ENCODE measurements at regions not wholly inside any gene's neighbourhood (a gene's known extent, or its start where the extent isn't known, plus 50 kb on each side); places are given as distances from the start of the nearest gene placed in this dataset.
"Not testable (repeated sequence)": the region's sequence is repeated elsewhere in the genome, so short reads cannot be mapped to it uniquely, and the experiment has no call there.

DNA sequence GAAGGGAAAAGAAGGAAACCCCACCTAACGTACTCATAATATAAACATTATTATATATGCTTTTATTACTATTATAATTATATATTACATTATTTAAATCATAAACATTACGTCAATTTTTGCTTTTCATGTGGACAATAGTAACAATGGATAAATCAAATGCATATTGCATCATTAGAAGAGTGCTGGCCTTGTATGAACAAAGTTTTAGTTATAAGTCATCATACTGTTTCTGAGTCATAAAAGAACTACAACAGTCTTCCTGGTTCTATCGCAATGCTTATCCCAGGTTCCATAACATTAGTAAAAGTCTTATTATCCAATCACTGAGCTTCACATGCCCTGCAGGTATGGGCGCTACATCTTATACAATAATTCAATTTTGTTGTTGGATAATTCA is 154.8 kb downstream of the SPATA31A6 start:
- ATAC-seq; H3K36me3 Mint-ChIP-seq (ENCODE audit: low read depth); H3K4me1 Mint-ChIP-seq (ENCODE audit: low read depth); H3K4me3 Mint-ChIP-seq; H3K27ac Mint-ChIP-seq; POLR2A ChIA-PET; H3K27me3 Mint-ChIP-seq (ENCODE audit: low read depth); DNase-seq; H3K9me3 Mint-ChIP-seq (ENCODE audit: insufficient read depth); CTCF ChIA-PET: not testable (repeated sequence)

DNA sequence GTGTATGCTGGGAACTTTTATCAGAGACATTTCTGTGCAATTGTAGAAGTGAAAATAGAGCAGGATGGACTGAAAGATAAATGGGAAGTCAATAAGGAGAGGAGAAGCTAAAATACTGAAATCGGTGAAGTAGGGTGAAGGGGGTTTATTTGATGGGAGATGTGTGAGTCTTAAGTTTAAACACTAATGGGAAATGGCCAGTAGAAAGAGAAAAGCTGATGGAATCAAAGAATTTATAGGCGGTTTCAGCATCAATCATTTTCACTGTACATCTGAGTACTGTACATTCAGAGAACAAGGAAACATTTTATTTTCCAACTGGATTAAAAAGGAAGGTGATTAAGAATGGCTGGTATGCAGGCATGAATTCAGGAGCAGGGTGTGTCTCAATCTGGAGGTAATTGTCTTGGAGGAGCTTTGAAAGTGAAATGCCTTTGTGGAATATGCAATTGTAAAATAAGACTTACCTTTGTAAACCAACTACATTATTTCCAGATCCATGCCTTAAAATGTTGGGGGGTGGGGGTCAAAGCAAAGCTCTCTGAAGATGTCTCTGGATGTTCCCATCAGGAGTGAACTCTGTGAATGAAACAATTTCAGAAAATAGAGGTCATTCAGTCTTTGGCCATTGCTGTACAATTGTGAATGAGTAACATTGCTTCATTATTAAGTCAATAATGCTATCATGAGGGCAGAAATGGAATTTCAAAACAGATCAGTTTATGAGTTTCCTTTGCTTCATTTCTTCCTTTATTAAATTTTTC is 156.4 kb downstream of the SPATA31A6 start:
- POLR2A ChIA-PET; H3K4me1 Mint-ChIP-seq (ENCODE audit: low read depth); H3K27ac Mint-ChIP-seq; H3K36me3 Mint-ChIP-seq (ENCODE audit: low read depth); H3K4me3 Mint-ChIP-seq; CTCF ChIA-PET; DNase-seq; H3K27me3 Mint-ChIP-seq (ENCODE audit: low read depth); H3K9me3 Mint-ChIP-seq (ENCODE audit: insufficient read depth); ATAC-seq: not testable (repeated sequence)

DNA sequence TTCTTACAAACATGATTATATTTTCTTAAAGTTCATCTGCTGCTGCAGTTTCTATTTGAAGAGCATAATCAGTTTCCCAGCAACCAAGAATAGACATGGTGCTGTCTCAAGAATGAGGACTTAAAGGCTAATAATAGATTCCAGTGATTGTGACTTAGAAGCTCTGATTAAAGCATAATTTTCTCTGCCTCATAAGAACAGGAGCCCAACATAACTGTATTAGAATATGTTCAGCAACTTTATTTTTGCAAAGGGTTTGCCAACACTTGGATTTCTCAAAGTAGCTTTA is 156.9 kb downstream of the SPATA31A6 start:
- H3K27ac Mint-ChIP-seq; H3K36me3 Mint-ChIP-seq (ENCODE audit: low read depth); H3K9me3 Mint-ChIP-seq (ENCODE audit: insufficient read depth); H3K27me3 Mint-ChIP-seq (ENCODE audit: low read depth); H3K4me1 Mint-ChIP-seq (ENCODE audit: low read depth); ATAC-seq; CTCF ChIA-PET; H3K4me3 Mint-ChIP-seq; POLR2A ChIA-PET; DNase-seq: not testable (repeated sequence)

DNA sequence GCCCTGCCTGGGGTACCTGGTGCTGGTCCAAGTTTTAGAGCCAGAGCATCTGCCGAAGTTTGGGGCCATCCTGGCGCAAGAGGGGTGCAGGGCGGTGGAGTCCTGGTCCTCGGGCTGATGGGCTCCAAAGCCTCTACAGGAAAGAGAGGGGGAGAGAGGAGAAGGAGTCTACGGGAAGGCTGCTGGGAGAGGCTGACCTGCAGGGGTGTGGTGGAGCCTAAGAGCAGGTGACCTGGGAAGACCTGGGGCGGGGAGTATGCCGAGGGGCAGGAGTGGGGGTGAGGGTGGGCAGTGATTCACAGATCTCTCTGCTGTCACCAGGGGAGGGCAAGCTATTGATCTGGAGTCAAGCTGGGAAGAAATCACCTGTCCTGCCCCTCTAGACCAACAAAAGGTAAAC is 158.4 kb downstream of the SPATA31A6 start:
- H3K27ac Mint-ChIP-seq; CTCF ChIA-PET; H3K36me3 Mint-ChIP-seq (ENCODE audit: low read depth); POLR2A ChIA-PET; H3K4me3 Mint-ChIP-seq; H3K9me3 Mint-ChIP-seq (ENCODE audit: insufficient read depth); H3K4me1 Mint-ChIP-seq (ENCODE audit: low read depth); H3K27me3 Mint-ChIP-seq (ENCODE audit: low read depth); DNase-seq; ATAC-seq: not testable (repeated sequence)

DNA sequence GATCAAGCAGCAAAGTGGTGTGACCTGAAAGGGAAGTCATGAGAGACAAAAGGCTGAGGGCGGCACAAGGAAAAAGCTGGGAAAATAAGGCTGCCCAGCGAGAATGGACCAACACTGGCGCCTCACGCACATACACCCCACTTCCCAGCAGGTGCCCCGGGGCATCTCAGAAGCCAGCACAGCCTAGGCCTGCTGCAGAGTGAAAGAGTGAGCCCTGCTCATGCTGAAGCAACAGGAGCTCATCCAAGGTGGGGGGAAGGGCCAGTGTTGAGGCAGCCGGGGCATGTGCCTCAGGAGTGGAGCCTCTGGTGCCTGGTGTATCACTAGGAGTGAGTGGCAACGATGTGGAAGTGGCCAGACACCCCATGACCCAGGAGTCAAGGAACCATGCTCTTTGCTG is 158.8 kb downstream of the SPATA31A6 start:
- H3K4me1 Mint-ChIP-seq (ENCODE audit: low read depth); POLR2A ChIA-PET; H3K9me3 Mint-ChIP-seq (ENCODE audit: insufficient read depth); CTCF ChIA-PET; H3K4me3 Mint-ChIP-seq; DNase-seq; H3K27ac Mint-ChIP-seq; H3K36me3 Mint-ChIP-seq (ENCODE audit: low read depth); ATAC-seq; H3K27me3 Mint-ChIP-seq (ENCODE audit: low read depth): not testable (repeated sequence)

DNA sequence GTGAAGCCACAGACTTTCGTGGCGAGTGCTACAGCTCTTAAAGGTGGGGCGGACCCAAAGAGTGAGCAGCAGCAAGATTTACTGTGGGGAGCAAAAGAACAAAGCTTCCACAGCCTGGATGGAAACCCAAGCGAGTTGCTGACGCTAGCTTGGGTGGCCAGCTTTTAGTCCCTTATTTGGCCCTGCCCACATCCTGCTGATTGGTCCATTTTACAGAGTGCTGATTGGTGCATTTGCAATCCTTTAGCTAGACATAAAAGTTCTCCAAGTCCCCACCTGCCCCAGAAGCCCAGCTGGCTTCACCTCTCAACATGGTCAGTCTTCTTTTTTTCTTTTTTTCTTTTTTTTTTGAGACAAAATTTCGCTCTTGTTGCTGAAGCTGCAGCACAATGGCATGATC is 161.0 kb downstream of the SPATA31A6 start:
- H3K4me3 Mint-ChIP-seq; H3K27me3 Mint-ChIP-seq (ENCODE audit: low read depth); POLR2A ChIA-PET; H3K9me3 Mint-ChIP-seq (ENCODE audit: insufficient read depth); H3K4me1 Mint-ChIP-seq (ENCODE audit: low read depth); ATAC-seq; H3K36me3 Mint-ChIP-seq (ENCODE audit: low read depth); CTCF ChIA-PET; DNase-seq; H3K27ac Mint-ChIP-seq: not testable (repeated sequence)

DNA sequence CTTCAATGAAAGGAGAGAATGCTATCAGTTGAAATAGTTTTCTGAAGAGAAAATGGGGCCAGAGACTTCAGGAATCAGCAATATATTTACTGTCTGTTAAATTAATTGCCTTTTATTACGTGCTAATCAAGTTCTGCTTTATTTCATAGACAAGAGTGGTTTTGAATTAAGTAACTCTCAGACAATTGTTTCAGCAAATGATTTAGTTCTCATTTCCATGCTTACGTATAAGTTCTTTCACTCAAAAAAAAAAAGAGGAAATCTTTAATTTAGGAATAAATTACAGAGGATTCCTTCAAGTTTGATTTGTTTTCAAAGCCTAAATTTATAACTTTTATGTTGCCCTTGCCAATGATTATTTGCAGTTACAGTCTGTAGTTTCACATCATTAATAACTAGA is 163.5 kb downstream of the SPATA31A6 start:
- CTCF ChIA-PET; ATAC-seq; H3K9me3 Mint-ChIP-seq (ENCODE audit: insufficient read depth); H3K4me1 Mint-ChIP-seq (ENCODE audit: low read depth); POLR2A ChIA-PET; H3K27ac Mint-ChIP-seq; H3K36me3 Mint-ChIP-seq (ENCODE audit: low read depth); H3K4me3 Mint-ChIP-seq; H3K27me3 Mint-ChIP-seq (ENCODE audit: low read depth); DNase-seq: not testable (repeated sequence)

DNA sequence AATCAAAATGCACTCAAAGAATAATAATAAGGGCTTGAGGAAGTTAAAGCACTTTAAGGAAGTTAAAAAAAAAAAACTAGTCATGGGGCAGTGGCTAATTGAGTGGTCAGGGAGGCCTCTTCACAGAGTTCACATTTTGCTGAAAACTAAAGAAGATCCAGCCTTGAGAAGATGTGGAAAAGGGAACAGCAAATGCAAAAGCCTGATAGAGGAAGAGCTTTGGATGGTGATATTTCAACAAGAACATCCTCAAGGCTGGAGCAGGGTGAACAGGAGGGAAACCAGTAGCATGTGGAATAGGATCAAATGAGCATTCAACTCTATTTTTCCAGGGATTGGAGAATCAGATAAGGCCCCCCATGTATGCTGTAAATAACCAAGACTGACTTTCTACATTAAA is 165.7 kb downstream of the SPATA31A6 start:
- DNase-seq; H3K27me3 Mint-ChIP-seq (ENCODE audit: low read depth); ATAC-seq; H3K4me3 Mint-ChIP-seq; H3K4me1 Mint-ChIP-seq (ENCODE audit: low read depth); H3K27ac Mint-ChIP-seq; H3K9me3 Mint-ChIP-seq (ENCODE audit: insufficient read depth); POLR2A ChIA-PET; H3K36me3 Mint-ChIP-seq (ENCODE audit: low read depth); CTCF ChIA-PET: not testable (repeated sequence)

DNA sequence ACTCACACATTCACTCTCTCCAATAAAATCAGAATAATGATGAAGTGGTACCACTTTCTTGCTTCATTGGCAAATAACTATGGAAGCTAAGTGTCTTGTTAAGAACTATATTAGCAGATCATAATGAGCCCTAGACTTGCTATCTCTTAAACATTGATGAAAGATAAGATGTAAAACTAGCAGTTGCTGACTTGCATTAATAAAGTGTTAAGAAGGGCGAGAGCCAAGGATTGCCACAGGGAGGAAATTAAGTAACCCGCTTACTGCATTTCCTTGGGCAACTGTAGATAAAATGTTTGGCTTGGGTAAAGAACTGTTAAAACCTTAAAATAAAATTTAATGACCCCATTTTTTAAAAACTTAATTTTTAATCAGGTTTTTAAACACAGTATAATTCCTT is 167.0 kb downstream of the SPATA31A6 start:
- H3K9me3 Mint-ChIP-seq (ENCODE audit: insufficient read depth); DNase-seq; CTCF ChIA-PET; ATAC-seq; H3K4me3 Mint-ChIP-seq; H3K27ac Mint-ChIP-seq; H3K36me3 Mint-ChIP-seq (ENCODE audit: low read depth); H3K27me3 Mint-ChIP-seq (ENCODE audit: low read depth); H3K4me1 Mint-ChIP-seq (ENCODE audit: low read depth); POLR2A ChIA-PET: not testable (repeated sequence)

DNA sequence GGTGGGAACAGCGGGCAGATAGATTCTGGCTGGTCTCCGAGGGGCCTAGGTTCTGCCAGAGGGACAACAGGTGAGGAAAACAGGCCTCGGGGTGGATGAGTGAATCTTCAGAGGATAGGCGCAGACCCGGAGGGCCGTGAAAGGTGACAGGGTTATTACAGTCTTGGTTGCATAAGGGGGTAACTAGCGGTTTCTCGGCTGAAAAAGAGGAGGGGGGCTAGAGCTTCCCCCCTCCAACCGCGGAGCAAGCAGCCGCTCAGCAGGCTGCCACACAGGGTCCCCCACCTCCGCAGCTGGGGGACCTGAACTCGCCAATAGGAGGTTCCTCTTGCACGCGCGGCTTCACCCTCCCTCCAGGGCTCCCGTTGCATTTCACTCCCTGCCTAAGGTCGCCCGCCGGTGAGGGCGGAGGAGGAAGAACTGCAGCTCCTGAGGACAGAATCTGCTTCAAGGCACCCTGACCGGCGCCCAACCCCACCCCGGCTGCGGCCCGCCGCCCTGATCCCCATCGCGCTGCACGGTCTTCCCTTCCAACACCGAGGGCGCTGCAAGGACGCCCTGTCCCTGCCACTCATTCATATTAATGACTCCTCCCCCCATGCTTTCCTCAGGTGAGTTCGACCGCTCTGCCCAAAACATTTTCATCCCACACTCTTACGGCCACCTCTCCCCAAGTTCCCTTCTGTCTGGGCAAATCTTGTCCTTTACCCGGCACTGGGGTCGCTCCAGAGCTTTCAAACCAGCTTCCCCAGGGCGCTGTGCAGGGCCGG is 174.3 kb downstream of the SPATA31A6 start:
- H3K4me3 Mint-ChIP-seq; H3K9me3 Mint-ChIP-seq (ENCODE audit: insufficient read depth); H3K36me3 Mint-ChIP-seq (ENCODE audit: low read depth); H3K4me1 Mint-ChIP-seq (ENCODE audit: low read depth); DNase-seq; H3K27me3 Mint-ChIP-seq (ENCODE audit: low read depth); POLR2A ChIA-PET; ATAC-seq; H3K27ac Mint-ChIP-seq; CTCF ChIA-PET: not testable (repeated sequence)

DNA sequence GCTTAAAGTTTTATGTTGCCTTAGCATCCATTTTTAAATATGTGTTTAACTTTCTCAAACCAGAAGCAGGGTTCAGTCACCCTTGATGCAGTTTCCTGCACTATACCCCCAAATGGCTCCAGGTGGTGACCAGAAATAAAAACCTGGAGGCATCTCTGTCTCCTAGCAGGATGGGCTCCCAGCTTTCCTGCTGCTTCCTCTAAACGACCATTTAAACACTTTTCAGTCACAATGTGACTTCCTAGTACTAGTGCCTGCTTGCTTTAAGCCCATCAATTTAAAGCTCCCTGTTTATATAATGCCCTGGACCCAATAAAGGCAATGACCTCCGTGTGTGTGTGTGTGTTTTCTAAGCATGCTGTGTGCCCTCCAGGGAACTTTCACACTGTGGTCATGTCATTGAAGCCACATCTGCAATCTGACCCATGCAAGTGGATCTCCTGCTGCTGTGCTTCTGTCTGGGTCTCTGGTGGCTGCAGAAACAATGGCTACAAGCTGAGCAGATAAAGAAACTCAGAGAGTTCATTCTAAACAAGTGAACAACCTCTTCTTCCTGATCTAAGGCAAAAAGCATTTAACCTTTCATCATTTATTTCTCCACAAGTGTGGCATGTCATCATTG is 175.3 kb downstream of the SPATA31A6 start:
- H3K4me1 Mint-ChIP-seq (ENCODE audit: low read depth); CTCF ChIA-PET; ATAC-seq; H3K27ac Mint-ChIP-seq; POLR2A ChIA-PET; H3K36me3 Mint-ChIP-seq (ENCODE audit: low read depth); H3K27me3 Mint-ChIP-seq (ENCODE audit: low read depth); H3K4me3 Mint-ChIP-seq; H3K9me3 Mint-ChIP-seq (ENCODE audit: insufficient read depth); DNase-seq: not testable (repeated sequence)

DNA sequence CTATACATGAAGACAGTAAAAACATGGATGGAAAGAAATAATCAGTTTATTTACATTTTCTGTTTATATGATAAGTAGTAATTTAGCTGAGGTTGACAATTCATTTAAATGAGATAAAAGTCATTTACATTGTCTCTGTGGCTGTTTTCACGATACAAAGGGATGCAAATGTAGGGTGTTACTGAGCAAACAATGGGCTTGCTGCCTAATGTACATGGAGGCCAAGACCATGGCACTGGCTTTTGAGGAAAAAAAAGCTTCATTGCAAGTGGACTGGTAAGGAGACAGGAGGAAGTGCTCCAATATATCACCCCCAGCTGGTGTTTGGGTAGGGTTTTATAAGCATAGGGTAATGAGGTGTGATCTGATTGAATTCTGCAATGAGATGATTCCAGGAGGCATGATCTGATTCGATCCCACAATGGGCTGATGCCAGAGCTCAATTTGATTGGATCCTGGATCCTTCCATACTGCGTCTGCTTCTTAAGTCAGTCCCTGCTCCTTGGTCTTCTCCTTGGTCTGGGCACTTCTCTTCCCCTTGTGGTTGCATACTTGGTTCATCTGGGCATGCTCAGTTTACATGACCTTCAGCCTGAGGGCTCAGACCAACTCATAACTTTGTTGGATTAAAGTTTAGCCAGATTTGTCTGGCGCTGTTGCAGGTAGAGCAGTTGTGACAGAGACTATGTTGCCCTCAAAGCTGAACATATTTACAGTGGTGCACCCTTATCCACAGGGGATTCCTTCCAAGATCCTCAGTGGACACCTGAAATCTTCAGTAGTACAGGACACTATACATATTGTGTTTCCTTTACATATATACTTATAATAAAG is 181.2 kb downstream of the SPATA31A6 start:
- H3K27ac Mint-ChIP-seq; H3K4me3 Mint-ChIP-seq; H3K4me1 Mint-ChIP-seq (ENCODE audit: low read depth); DNase-seq; H3K27me3 Mint-ChIP-seq (ENCODE audit: low read depth); ATAC-seq; CTCF ChIA-PET; H3K36me3 Mint-ChIP-seq (ENCODE audit: low read depth); POLR2A ChIA-PET; H3K9me3 Mint-ChIP-seq (ENCODE audit: insufficient read depth): not testable (repeated sequence)

Data from activated CD8-positive, alpha-beta T cell treated with anti-CD3 and anti-CD28 coated beads, Interleukin-2, amount 10 ng/mL, durations not matched to agents 7 days and 5 days (primary cell).